ENCODE measurements at regions not wholly inside any gene's neighbourhood (a gene's known extent, or its start where the extent isn't known, plus 50 kb on each side); places are given as distances from the start of the nearest gene placed in this dataset.

- H3K27me3 ChIP-seq, result no peaks in the 10 kb centered on the region
- no peak for DNase-seq
- H3K4me1 ChIP-seq, result no peaks in the 10 kb centered on the region
- no peaks in the 10 kb centered on the region for H3K36me3 ChIP-seq
- no peak overlapping the region for H3K27ac ChIP-seq
- no peak overlapping the region for H3K4me3 ChIP-seq
- intact Hi-C loops (cut with DNase I; ENCODE audit: low total_unique reads), result no loop called here
- WGBS, 5 donors, result 67 to 80% (median 73%) methylated on average over 2 of the region's 2 CpGs
- peaks cover 0 to 4% (median 0%) of the 10 kb centered on the region in 4 donors for H3K9me3 ChIP-seq
- no peak for TF ChIP-seq POLR2A (IDR thresholded peaks at IDR 0.05)
- no peak for TF ChIP-seq EP300 (IDR thresholded peaks at IDR 0.05)
- no peak for TF ChIP-seq CTCF (IDR thresholded peaks at IDR 0.05)
- no peak for TF ChIP-seq POLR2AphosphoS5 (IDR thresholded peaks at IDR 0.05)
Measured at GRCh38 chr6:84372290-84372689, 144.8 kb upstream of the CEP162 start.

GRCh38 chr6:84371681-84372080, 144.2 kb upstream of the CEP162 start:
- no peak overlapping the region for H3K27ac ChIP-seq
- no peak for TF ChIP-seq CTCF (IDR thresholded peaks at IDR 0.05)
- no peak for TF ChIP-seq POLR2AphosphoS5 (IDR thresholded peaks at IDR 0.05)
- DNase-seq, result no peak
- no peak overlapping the region for H3K4me3 ChIP-seq
- no peaks in the 10 kb centered on the region for H3K36me3 ChIP-seq
- H3K9me3 ChIP-seq, result peaks cover 0 to 4% (median 0%) of the 10 kb centered on the region in 4 donors
- intact Hi-C loops (cut with DNase I; ENCODE audit: low total_unique reads), result no loop called here
- 68 to 86% (median 72%) methylated on average over 4 of the region's 4 CpGs for WGBS, 5 donors
- no peaks in the 10 kb centered on the region for H3K4me1 ChIP-seq
- H3K27me3 ChIP-seq, result no peaks in the 10 kb centered on the region

- H3K36me3 ChIP-seq, result no peaks in the 10 kb centered on the region
- no peaks in the 10 kb centered on the region for H3K4me1 ChIP-seq
- H3K4me3 ChIP-seq, result no peak overlapping the region
- H3K27me3 ChIP-seq, result no peaks in the 10 kb centered on the region
- DNase-seq, result no peak
- intact Hi-C loops (cut with DNase I; ENCODE audit: low total_unique reads), result no loop called here
- TF ChIP-seq EP300 (IDR thresholded peaks at IDR 0.05) (no peak), POLR2A (IDR thresholded peaks at IDR 0.05) (no peak), CTCF (IDR thresholded peaks at IDR 0.05) (no peak), POLR2AphosphoS5 (IDR thresholded peaks at IDR 0.05) (no peak)
- peaks cover 0 to 4% (median 0%) of the 10 kb centered on the region in 4 donors for H3K9me3 ChIP-seq
- H3K27ac ChIP-seq, result no peak overlapping the region
- WGBS, 5 donors, result 59 to 73% (median 64%) methylated on average over 1 of the region's 1 CpG
Measured at GRCh38 chr6:84362193-84362821, 134.9 kb upstream of the CEP162 start.

- no peaks in the 10 kb centered on the region for H3K27me3 ChIP-seq
- intact Hi-C loops (cut with DNase I; ENCODE audit: low total_unique reads), result no loop called here
- no peak for DNase-seq
- no peaks in the 10 kb centered on the region for H3K36me3 ChIP-seq
- H3K4me3 ChIP-seq, result no peak overlapping the region
- TF ChIP-seq POLR2AphosphoS5 (IDR thresholded peaks at IDR 0.05), result no peak
- TF ChIP-seq POLR2A (IDR thresholded peaks at IDR 0.05), result no peak
- no peak for TF ChIP-seq CTCF (IDR thresholded peaks at IDR 0.05)
- TF ChIP-seq EP300 (IDR thresholded peaks at IDR 0.05), result no peak
- no peaks in the 10 kb centered on the region for H3K4me1 ChIP-seq
- WGBS, 5 donors, result 19 to 29% (median 26%) methylated on average over 3 of the region's 3 CpGs
- no peak overlapping the region for H3K27ac ChIP-seq
- peaks cover 0 to 4% (median 0%) of the 10 kb centered on the region in 4 donors for H3K9me3 ChIP-seq
Measured at GRCh38 chr6:84361372-84362192, 134.1 kb upstream of the CEP162 start.

All from stomach (tissue), 8 donors.